HG02981 (cell line): ENCODE measurements at regions not wholly inside any gene's neighbourhood (a gene's known extent, or its start where the extent isn't known, plus 50 kb on each side); places are given as distances from the start of the nearest gene placed in this dataset.

Source experiments
- ATAC-seq: cut with Tn5 transposase; IDR thresholded peaks from one replicate; pipeline ENCODE4 v1.9.1; 2021; ENCODE audit warnings: mild to moderate bottlenecking, moderate library complexity; ENCODE audit not compliant: unreplicated experiment

DNA sequence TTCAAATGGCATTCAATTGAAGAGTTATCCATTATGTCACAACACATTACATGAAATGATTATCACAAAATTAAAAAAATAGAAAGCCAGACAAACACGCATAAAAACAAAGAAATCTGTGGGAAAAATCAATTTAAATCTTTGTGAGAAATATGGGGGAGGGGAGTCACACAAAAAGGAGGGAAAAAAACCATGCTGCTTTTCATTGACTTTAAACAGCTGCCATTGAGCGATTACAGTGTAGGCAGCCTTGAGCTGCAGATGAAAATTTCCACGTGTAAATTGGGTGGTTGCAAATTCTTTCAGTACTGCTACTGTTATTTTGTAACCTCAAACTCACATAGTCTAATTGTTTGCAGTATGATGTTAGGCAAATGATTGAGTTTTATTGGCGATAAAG lies 889.9 kb upstream of the PHF14 start:
- ATAC-seq, result no peak

DNA sequence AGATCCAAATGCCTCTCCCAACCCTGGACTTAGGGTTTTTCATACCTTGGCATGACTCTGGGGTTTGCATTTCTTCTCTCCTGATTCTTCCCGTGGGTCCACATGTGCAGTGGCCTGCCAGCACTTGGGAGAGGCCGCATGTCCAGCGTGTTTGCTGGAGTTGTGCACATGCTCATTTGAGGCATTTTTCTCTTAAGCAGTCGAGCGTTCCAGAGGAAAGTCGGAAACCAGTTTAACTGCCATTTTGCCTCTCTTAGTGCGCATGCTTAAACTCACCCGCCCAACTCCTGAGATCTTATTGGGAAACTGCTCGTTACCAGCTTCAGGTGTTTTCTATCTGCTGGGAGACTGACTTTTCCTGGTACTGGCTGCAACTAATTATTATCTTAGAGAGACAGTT lies 888.4 kb upstream of the PHF14 start:
- no peak for ATAC-seq

DNA sequence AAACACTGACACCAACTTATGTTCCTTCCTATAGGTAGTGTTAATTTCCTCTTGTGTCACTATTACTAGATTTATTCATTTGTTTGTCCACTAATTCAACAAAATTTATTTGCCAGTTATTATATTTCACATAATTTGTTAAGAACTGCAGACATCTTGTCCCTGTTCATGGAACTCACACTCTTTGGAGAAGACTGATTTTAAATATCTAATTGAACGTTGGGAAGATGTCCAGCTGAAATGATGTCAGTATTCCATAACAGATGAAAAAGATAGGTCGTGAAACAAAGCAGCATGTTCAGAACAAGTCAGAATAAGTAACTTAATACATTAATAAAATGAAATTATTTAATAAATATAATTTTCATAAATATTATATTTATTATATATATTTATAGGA lies 873.1 kb upstream of the PHF14 start:
- no peak for ATAC-seq

DNA sequence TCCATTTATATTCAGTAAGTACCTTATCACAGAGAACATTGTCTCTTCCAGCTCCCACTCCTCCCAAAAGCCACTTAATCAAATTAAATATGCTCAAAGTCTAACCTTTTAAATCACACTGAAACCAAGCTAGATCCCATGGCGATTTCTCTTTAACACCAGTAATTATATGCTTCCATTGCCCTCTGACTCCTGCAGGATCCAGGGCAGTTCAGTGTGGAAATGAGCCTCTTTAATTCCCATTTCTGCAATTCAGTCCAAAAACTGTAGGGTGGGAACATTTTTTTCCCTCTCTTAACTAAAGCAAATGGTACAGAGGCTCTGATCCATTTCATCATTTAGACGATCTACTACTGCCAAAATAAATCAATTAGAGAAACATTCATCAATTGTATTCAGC lies 872.3 kb upstream of the PHF14 start:
- ATAC-seq, result no peak

DNA sequence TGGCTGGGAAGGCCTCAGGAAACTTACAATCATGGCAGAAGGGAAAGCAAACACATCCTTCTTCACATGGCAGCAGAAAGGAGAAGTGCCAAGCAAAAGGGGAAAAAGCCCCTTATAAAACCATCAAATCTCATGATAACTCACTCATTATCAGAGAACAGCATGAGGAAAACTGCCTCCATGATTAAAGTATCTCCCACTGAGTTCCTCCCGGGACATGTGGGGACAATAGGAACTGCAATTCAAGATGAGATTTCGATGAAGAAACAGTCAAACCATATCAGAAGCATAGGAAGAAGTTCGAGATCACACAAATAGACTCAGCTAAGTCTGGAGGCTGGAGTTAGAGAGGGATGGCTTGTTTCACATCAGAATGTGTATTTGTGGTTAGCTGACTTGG lies 869.4 kb upstream of the PHF14 start:
- ATAC-seq, result no peak

DNA sequence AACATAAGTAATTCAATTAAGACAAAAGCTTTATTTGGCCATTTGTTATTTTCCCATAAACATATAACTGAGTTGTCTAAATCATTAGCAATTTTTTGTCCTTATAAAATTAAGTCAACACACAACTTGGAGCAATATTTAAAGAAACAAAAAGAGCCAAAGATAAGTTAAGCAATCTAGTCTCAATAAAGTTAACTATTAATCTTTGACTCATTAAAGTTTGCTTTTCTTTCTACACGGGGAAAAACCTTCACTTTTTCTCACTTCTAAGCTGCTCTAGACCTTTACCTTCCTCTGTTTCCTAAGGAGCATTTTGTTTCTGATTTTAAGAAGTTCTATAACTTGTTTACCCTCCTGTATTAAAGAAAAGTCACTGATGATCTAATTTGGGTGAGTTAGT lies 867.1 kb upstream of the PHF14 start:
- no peak for ATAC-seq

DNA sequence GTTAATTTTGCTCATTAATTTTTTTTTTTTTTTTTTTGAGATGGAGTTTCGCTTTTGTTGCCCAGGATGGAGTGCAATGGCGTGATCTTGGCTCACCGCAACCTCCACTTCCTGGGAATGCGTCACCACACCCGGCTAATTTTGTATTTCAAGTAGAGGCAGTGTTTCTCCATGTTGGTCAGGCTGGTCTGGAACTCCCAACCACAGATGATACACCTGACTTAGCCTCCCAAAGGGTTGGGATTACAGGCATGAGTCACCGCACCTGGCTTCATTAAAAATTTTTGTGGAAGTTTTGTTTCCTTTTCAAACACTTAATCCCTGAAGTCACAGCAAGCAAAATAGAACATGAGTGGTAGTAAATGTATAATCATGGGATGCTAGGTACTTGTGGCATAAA lies 857.2 kb upstream of the PHF14 start:
- ATAC-seq, result no peak

DNA sequence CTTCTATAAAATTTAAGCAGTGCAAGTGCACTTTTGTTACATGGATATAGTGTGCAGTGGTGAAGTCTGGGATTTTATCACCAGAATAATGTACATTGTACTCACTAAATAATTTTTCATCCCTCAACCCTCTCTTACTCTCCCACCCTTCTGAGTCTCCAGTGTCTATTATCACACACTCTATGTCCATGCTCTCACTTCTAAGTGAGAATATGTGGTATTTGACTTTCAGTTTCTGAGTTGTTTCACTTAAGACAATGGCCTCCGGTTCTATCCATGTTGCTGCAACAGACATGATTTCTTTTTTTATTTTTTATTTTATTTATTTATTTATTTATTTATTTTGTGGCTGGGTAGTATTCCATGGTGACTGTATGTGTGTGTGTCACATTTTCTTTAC lies 855.9 kb upstream of the PHF14 start:
- ATAC-seq, result no peak

DNA sequence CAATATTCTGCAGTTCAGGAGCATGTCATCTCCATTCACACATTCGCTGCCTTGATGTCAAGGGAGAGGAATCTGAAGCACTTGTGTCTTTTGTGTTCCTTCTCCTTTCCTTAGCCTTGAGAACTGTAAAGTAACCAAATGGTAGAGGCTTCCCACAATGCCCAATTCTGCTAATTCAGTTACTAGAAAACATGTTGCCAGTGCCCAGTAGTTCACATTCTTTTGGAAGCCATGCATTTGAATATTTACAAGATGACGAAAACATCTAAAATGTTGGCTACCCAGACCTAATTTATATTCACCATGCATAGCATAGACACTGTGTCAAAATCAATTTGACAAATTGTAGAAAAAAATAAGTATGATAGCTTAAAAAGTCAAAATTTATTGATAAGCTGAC lies 852.7 kb upstream of the PHF14 start:
- no peak for ATAC-seq

DNA sequence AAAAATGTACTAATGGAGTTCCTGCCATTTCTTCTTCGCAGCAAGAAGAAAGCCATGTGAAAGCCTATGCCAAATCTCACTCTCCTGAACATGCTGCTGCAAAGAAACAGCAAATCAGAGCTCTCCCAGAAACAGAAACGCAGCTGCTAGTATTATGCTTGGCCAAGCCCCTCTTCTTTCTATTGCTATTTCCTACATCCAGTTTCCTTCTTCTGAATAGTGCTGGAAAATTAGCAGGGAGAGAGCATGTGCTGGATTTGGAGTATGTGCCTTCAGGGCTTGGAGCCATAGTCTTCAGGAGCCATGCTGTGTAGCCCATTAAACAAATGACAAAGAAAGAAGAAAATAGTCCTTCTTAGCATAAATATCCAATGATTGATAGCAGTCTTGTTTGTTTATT lies 852.0 kb upstream of the PHF14 start:
- no peak for ATAC-seq

DNA sequence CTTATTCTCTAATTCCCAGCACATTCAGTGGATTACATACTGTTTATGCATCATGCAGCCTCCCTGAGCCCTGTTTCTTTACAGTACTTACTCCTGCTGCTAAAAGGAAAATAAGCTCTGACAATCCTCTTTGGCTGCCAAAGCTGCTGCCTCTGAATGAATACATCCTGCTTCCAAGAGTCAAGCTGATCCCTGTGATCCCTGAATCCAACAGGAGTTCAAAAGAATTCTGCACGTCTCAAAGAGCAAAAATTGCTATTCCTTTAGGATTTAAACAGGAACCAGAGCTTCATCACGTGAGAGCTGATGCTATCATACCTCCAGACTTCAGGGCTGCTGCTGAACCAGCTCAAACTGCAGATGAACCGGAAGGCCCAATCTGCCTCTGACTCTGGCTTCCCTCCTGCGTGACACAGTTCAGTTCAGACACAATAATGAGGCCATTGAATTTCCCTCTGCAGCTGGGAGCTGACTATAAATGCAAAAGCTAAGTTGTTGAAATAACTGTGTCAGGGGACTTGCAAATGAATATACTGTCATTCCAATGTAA lies 851.0 kb upstream of the PHF14 start:
- ATAC-seq, result no peak

DNA sequence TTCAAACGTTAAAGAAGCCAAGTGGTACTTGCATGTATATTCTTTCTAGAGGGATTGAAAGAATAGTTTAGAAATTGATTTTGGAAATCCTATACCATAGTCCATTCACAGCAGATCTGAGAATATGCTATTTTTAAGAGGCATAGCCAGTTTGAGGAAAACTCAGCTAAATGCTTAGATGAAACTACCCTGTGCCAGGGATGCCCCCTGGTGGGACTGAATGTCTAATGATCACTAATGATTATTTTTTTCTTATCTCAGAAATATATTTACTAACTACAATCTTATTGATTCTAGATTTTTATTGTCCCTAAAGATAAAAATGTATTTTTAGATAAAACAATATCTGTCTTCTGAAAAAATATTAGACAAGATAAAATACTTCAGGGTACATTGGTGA lies 844.9 kb upstream of the PHF14 start:
- ATAC-seq, result no peak

DNA sequence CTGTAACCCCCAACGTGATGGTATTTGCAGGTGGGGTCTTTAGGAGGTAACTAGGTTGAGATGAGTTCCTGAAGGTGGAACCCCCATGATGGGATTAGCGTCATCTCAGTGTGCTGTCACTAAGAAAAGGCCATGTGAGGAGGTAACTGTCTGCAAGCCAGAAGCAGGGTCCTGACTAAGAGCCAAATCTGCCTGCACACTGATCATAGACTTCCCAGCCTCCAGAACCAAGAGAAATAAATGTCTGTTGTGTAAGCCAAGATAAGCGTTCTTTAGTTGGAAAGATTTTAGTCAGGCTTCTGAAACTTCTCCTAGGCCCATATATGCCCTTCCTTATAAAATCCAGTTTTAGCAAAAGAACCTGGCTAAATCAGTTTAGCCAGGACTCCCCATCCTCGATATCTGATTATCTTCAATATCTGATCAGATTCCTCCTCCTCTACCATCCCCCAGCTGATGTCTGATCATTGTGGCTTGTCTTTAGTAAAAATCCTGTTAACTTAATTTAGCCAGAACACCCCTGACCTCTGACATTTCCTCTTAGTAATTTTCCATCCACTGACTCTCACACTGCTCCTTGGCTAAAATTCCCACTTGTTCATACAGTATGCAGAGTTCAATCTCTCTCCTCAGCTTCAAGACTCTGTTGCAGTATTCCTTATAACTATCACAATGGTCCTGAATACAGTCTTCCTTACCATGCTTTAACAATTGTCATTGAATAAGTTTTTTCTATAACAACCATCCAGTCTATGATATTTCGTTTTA lies 835.4 kb upstream of the PHF14 start:
- no peak for ATAC-seq

DNA sequence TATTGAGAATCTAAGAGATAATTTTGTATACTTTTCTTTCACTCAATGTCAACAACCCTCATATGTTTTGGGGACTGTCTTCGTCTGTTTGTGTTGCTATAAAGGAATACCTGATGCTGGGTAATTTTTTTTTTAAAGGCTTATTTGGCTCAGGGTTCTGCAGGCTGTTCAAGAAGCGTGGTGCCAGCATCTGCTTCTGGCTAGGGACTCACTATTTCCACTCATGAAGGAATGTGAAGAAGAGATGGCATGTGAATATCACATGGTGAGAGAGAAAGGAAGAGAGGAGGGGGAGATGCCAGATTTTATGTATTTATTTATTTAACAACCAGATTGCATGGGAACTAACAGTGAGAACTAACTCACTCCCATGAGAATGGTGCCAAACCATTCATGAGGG lies 827.4 kb upstream of the PHF14 start:
- ATAC-seq, result no peak

DNA sequence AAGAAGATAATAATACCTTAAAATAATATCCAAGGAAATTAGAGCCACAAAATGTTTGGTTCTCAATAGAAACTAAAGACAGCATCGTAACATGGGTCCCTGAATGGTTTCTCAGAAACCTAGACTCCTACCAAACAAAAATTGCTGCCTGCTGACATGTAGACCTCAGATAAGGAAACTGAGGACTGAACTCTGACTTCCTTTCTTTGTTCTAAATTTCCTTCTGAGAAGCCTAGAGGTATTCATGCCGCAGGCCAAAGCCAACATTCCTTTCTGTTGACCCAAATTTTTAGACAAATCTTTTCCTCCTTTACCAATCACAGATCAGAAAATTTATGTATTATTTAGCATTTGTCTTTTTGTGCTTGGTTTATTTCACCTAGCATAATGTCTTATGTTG lies 816.7 kb upstream of the PHF14 start:
- ATAC-seq, result no peak

DNA sequence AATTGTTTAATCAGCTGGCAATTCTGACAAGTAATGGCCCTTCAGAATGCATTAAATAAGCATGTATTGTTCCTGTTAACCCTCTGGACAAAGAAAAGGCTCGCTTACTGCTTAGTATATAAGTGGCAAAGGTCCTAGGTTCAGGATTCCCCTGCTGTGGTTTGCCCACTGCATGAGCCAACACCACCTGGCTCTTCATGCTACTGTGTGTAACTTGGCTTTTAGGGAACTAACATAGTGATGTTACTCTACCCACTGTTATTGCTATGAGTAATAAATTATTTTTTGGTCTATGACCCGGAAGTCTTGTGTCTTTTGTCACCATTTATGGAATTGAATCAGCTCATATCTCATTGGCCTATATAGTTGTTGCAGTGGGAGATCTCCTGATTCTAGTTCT lies 791.7 kb upstream of the PHF14 start:
- ATAC-seq, result no peak

DNA sequence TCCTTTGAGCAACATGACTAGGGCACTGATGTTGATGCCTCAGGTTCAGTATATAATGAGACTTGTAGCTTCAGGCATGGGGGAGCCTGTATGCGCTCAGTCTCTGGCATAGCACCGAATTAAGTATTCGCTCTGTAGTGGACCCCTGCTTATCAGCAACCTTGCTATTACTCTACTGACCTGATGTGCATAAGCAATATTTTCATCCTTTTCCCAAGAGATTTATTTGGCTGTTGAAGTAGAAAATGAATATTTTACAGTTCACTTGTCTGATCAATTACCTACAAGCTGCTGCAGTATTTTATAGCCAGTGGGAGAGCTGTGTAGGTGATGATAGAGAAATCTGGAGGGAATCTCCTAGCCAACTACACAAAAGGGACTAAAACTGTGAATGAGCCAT lies 781.6 kb upstream of the PHF14 start:
- no peak for ATAC-seq

DNA sequence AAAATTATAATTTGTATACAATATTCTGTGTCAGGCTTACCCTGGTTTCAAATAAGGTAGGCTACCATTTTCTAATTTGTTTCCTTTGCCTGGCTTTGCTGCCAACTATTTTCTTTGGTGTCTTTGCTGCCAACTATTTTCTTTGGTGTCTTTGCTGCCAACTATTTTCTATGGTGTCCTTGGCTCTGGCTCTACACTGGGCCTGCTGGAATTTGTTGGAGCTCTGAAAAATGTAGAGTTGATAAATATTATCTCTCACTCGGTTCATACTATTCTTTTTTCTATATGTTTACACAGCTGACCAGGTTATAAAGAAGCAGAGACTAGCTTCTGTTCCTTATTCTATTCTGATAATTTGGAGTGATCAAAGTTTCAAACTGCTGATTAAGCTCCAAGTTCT lies 768.0 kb upstream of the PHF14 start:
- ATAC-seq, result no peak

DNA sequence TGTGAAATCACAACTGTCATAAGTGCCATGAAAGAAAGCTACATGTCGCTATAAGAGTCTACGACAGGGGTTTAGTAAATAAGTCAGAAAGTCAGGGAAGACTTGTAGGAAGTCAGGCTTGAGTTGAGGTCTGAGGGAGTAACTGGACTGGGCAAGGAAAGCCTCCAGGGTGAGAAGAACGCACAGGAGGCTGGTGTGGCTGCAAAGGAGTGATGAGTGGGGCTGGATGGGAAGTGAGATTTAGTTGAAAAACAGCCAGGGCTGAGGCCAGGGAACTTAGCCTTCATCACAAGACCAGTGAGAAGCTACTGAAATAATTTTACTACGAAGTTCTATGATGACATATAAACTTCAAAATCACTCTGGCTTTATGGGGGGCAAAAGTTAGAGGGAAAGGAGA lies 763.7 kb upstream of the PHF14 start:
- no peak for ATAC-seq

DNA sequence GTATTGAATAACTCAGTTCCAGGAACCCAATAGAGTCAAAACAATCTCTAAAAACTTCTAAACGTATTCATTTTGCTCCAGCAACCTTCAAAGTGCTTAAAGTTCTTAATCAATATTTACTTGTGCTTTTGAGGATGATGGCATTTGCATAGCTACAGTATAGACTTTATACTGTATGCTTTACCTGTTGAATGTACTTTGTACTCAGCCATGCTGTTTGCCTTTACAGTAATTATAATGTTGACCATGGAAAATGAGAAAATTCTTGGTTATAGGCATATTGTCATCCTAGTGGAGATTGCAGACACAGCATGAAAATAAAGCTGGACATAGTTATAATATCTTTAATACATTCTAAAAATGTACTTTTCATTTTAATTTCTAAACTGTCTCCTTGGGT lies 762.7 kb upstream of the PHF14 start:
- no peak for ATAC-seq

DNA sequence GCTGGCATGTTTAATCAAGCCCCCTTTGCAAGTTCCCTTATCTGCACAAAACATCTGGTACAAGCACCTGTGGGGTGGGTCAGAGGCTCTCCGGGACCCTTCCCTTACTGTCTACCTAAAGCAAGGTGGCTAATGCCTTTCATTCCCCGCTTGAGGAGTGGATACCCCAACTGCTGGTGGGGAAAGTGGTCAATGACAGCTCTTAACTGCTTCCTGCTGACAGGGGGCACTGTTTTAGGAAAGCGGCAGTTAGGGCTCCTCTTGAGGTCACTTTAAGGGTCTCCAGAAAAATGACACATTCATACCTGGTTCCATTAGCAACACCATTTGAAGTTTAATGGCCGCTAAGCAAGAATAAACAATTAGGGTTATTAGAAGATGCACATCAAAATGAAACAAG lies 761.8 kb upstream of the PHF14 start:
- ATAC-seq, result no peak

DNA sequence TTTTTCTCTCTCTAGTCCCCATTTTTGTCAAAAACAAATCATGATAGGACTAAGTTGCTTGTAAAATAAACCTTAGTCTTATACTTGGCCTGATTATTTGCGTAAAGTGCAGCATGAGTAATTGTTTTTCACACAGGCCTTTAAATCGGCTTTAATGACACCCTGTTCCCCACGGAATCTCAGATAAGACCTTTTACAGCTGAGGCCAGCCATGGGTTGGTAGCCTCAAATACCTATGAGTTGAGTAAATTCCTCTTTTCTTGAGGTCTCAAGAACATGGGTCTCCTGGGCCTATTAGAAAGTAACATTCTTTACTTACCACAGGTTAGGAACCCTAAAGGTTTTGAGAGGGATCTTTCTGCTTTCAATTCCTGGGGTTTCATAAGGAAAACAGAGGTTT lies 761.0 kb upstream of the PHF14 start:
- no peak for ATAC-seq

DNA sequence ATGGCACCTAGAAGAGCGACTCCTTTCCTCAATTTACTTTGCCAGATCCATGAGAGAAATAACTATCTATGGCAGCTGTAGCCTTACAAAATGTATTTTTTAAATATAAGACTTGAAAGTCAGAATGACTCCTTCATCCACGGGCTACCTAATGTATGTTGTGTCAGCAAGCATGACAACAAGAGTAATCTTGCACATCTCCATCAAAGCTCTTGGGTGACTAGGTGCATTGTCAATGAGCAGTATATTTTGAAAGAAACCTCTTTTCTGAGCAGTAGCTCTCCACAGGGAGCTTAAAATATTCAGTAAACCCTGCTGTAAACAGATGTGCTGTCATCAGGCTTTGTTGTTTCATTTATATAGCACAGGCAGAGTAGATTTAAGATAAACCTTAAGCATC lies 757.2 kb upstream of the PHF14 start:
- ATAC-seq, result no peak
